ENCODE measurements at regions not wholly inside any gene's neighbourhood (a gene's known extent, or its start where the extent isn't known, plus 50 kb on each side); places are given as distances from the start of the nearest gene placed in this dataset.
"Not testable (repeated sequence)": the region's sequence is repeated elsewhere in the genome, so short reads cannot be mapped to it uniquely, and the experiment has no call there.

GRCh38 chr5:23136958-23137357 lies 283.8 kb upstream of the CDH12 start:
- no peak for DNase-seq (ENCODE audit: low read depth)
- H3K4me3 ChIP-seq (ENCODE audit: low read depth, low read length): no peak overlapping the region
- no peak for TF ChIP-seq CTCF (IDR thresholded peaks at IDR 0.05; ENCODE audit: insufficient read depth, low read depth, low read length)

GRCh38 chr5:23132231-23132630 lies 279.1 kb upstream of the CDH12 start:
- H3K4me3 ChIP-seq (ENCODE audit: low read depth, low read length): no peak overlapping the region
- TF ChIP-seq CTCF (IDR thresholded peaks at IDR 0.05; ENCODE audit: insufficient read depth, low read depth, low read length): no peak
- DNase-seq (ENCODE audit: low read depth): no peak

GRCh38 chr5:23112237-23112636 lies 259.1 kb upstream of the CDH12 start:
- TF ChIP-seq CTCF (IDR thresholded peaks at IDR 0.05; ENCODE audit: insufficient read depth, low read depth, low read length): no peak
- no peak overlapping the region for H3K4me3 ChIP-seq (ENCODE audit: low read depth, low read length)
- DNase-seq (ENCODE audit: low read depth): no peak

- no peak for TF ChIP-seq CTCF (IDR thresholded peaks at IDR 0.05; ENCODE audit: insufficient read depth, low read depth, low read length)
- DNase-seq (ENCODE audit: low read depth): no peak
- H3K4me3 ChIP-seq (ENCODE audit: low read depth, low read length): no peak overlapping the region
These were observed 251.9 kb upstream of the CDH12 start for GRCh38 chr5:23105021-23105420.

- no peak for DNase-seq (ENCODE audit: low read depth)
- no peak for TF ChIP-seq CTCF (IDR thresholded peaks at IDR 0.05; ENCODE audit: insufficient read depth, low read depth, low read length)
- no peak overlapping the region for H3K4me3 ChIP-seq (ENCODE audit: low read depth, low read length)
These were observed 250.4 kb upstream of the CDH12 start for GRCh38 chr5:23103566-23103965.

- DNase-seq (ENCODE audit: low read depth); H3K4me3 ChIP-seq (ENCODE audit: low read depth, low read length): not testable (repeated sequence)
These were observed 242.3 kb upstream of the CDH12 start for GRCh38 chr5:23095418-23095817.

- no peak for DNase-seq (ENCODE audit: low read depth)
- H3K4me3 ChIP-seq (ENCODE audit: low read depth, low read length): no peak overlapping the region
- TF ChIP-seq CTCF (IDR thresholded peaks at IDR 0.05; ENCODE audit: insufficient read depth, low read depth, low read length): no peak
These were observed 236.1 kb upstream of the CDH12 start for GRCh38 chr5:23089286-23089685.

All from fibroblast of villous mesenchyme (primary cell).